ENCODE measurements at regions not wholly inside any gene's neighbourhood (a gene's known extent, or its start where the extent isn't known, plus 50 kb on each side); places are given as distances from the start of the nearest gene placed in this dataset.

GRCh38 chr5:174293006-174293405 lies 247.5 kb downstream of the NSG2 start:
- no peak for DNase-seq

- DNase-seq, result no peak
Measured at GRCh38 chr5:174293481-174293880, 248.0 kb downstream of the NSG2 start.

GRCh38 chr5:174294891-174295620 lies 249.6 kb downstream of the NSG2 start:
- no peak for DNase-seq

- no peak for DNase-seq
Measured at GRCh38 chr5:174295702-174296436, 250.4 kb downstream of the NSG2 start.

GRCh38 chr5:174300118-174300940 lies 254.8 kb downstream of the NSG2 start:
- DNase-seq, result no peak

- no peak for DNase-seq
Measured at GRCh38 chr5:174300941-174301761, 255.6 kb downstream of the NSG2 start.

- no peak for DNase-seq
Measured at GRCh38 chr5:174301848-174302625, 256.5 kb downstream of the NSG2 start.

- DNase-seq, result no peak
Measured at GRCh38 chr5:174303035-174303434, 257.5 kb downstream of the NSG2 start.

- no peak for DNase-seq
Measured at GRCh38 chr5:174303437-174304045, 258.0 kb downstream of the NSG2 start.

GRCh38 chr5:174305241-174305681 lies 259.8 kb downstream of the NSG2 start:
- DNase-seq, result no peak

- DNase-seq, result no peak
Measured at GRCh38 chr5:174306345-174307030, 261.0 kb downstream of the NSG2 start.

GRCh38 chr5:174307031-174307408 lies 261.5 kb downstream of the NSG2 start:
- no peak for DNase-seq

- no peak for DNase-seq
Measured at GRCh38 chr5:174307656-174308271, 262.3 kb downstream of the NSG2 start.

- no peak for DNase-seq
Measured at GRCh38 chr5:174309131-174309795, 263.8 kb downstream of the NSG2 start.

- DNase-seq, result no peak
Measured at GRCh38 chr5:174310243-174310642, 264.7 kb downstream of the NSG2 start.

- DNase-seq, result no peak
Measured at GRCh38 chr5:174310706-174311105, 265.2 kb downstream of the NSG2 start.

GRCh38 chr5:174311121-174311520 lies 265.6 kb downstream of the NSG2 start:
- no peak for DNase-seq

- DNase-seq, result no peak
Measured at GRCh38 chr5:174311531-174312269, 266.2 kb downstream of the NSG2 start.

GRCh38 chr5:174312270-174312617 lies 266.7 kb downstream of the NSG2 start:
- no peak for DNase-seq
